GM12891 (cell line): ENCODE measurements at regions not wholly inside any gene's neighbourhood (a gene's known extent, or its start where the extent isn't known, plus 50 kb on each side); places are given as distances from the start of the nearest gene placed in this dataset.

ENCODE experiments used
- PAX5 ChIP-seq: IDR thresholded peaks from 2 replicates; pipeline ENCODE4 v1.6.1; 2011; ENCODE audit warnings: low read length, moderate library complexity, mild to moderate bottlenecking; ENCODE audit not compliant: insufficient read depth, severe bottlenecking
- POLR2A ChIP-seq: IDR thresholded peaks from 2 replicates; pipeline ENCODE4 v1.6.1; 2011; ENCODE audit warnings: low read depth, low read length, control low read depth
- POLR2AphosphoS5 ChIP-seq: IDR thresholded peaks from 2 replicates; pipeline ENCODE4 v1.6.1; 2011; ENCODE audit warnings: low read depth, low read length, control low read depth
- POU2F2 ChIP-seq: IDR thresholded peaks from 2 replicates; pipeline ENCODE4 v1.6.1; 2011; ENCODE audit warnings: low read depth, mild to moderate bottlenecking, control low read depth, low read length, moderate library complexity
- SPI1 ChIP-seq: IDR thresholded peaks from 2 replicates; pipeline ENCODE4 v1.6.1; 2011; ENCODE audit warnings: low read depth, low read length, control low read depth
- TAF1 ChIP-seq: IDR thresholded peaks from 2 replicates; pipeline ENCODE4 v1.6.1; 2011; ENCODE audit warnings: low read depth, low read length, control low read depth

GRCh38 chr4:96036781-96037180 is 196.9 kb downstream of the PDHA2 start:
- TF ChIP-seq POLR2A (no peak), POLR2AphosphoS5 (no peak), TAF1 (no peak), SPI1 (no peak), PAX5 (no peak), POU2F2 (no peak)
